ENCODE measurements at regions not wholly inside any gene's neighbourhood (a gene's known extent, or its start where the extent isn't known, plus 50 kb on each side); places are given as distances from the start of the nearest gene placed in this dataset.

DNA sequence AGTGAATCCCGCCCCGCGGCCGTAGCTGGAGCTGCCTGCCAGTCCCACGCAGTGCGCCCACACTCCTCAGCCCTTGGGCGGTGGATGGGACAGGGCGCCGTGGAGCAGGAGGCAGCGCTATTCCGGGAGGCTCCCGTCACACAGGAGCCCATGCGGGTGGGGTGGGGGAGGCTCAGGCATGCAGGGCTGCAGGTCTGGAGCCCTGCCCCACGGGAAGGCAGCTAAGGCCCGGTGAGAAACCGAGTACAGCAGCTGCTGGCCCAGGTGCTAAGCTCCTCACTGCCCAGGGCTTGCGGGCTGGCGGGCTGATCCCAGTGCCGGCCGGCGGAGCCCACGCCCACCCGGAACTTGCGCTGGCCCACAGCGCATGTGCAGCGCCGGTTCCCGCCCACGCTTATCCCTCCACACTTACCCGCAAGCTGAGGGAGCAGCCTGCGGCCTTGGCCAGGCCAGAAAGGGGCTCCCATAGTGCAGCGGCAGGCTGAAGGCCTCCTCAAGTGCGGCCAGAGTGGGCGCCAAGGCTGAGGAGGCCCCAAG, 1152.8 kb upstream of the CELF4 start:
- no peak for DNase-seq (ENCODE audit: extremely low read depth, insufficient read length)
- TF ChIP-seq CTCF (IDR thresholded peaks at IDR 0.05; ENCODE audit: insufficient read depth, low read length, poor library complexity, severe bottlenecking) = no peak
- Histone ChIP-seq H3K36me3 (ENCODE audit: control insufficient read depth, insufficient read depth, low read length) (no peaks in the 10 kb centered on the region), H3K4me3 (replicated peaks; ENCODE audit: low read depth, low read length) (no peak overlapping the region), H3K27me3 (replicated peaks; ENCODE audit: control insufficient read depth, insufficient read depth, low read length) (no peaks in the 10 kb centered on the region)

- Histone ChIP-seq H3K27me3 (replicated peaks; ENCODE audit: control insufficient read depth, insufficient read depth, low read length) (no peaks in the 10 kb centered on the region), H3K36me3 (ENCODE audit: control insufficient read depth, insufficient read depth, low read length) (no peaks in the 10 kb centered on the region), H3K4me3 (replicated peaks; ENCODE audit: low read depth, low read length) (no peak overlapping the region)
- TF ChIP-seq CTCF (IDR thresholded peaks at IDR 0.05; ENCODE audit: insufficient read depth, low read length, poor library complexity, severe bottlenecking) = no peak
- no peak for DNase-seq (ENCODE audit: extremely low read depth, insufficient read length)
Measured at GRCh38 chr18:38709122-38709521, 1143.5 kb upstream of the CELF4 start.

GRCh38 chr18:38706373-38706772, 1140.8 kb upstream of the CELF4 start:
- Histone ChIP-seq H3K27me3 (replicated peaks; ENCODE audit: control insufficient read depth, insufficient read depth, low read length) (no peaks in the 10 kb centered on the region), H3K4me3 (replicated peaks; ENCODE audit: low read depth, low read length) (no peak overlapping the region), H3K36me3 (ENCODE audit: control insufficient read depth, insufficient read depth, low read length) (no peaks in the 10 kb centered on the region)
- DNase-seq (ENCODE audit: extremely low read depth, insufficient read length) = no peak
- TF ChIP-seq CTCF (IDR thresholded peaks at IDR 0.05; ENCODE audit: insufficient read depth, low read length, poor library complexity, severe bottlenecking) = no peak

DNA sequence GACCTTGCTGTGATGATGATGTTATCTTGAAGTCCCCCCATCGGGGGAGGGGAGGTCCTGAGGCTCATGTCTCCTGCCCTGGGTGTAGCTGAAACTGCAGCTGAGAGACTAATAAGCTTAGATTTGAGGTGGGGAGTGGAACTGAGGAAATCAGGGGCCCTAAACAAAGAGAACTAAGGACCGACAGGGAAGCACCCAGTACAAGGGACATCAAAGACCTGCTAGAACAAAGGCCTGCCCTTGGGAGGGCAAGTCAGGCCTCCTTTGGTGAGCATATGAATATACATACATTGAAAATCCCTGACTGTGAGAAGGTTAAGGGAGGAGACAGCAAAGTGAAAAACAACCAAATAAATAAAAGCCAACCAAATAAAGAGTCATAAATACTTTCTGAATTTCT, 1132.5 kb upstream of the CELF4 start:
- Histone ChIP-seq H3K4me3 (replicated peaks; ENCODE audit: low read depth, low read length) (no peak overlapping the region), H3K27me3 (replicated peaks; ENCODE audit: control insufficient read depth, insufficient read depth, low read length) (no peaks in the 10 kb centered on the region), H3K36me3 (ENCODE audit: control insufficient read depth, insufficient read depth, low read length) (no peaks in the 10 kb centered on the region)
- no peak for DNase-seq (ENCODE audit: extremely low read depth, insufficient read length)
- TF ChIP-seq CTCF (IDR thresholded peaks at IDR 0.05; ENCODE audit: insufficient read depth, low read length, poor library complexity, severe bottlenecking) = no peak

DNA sequence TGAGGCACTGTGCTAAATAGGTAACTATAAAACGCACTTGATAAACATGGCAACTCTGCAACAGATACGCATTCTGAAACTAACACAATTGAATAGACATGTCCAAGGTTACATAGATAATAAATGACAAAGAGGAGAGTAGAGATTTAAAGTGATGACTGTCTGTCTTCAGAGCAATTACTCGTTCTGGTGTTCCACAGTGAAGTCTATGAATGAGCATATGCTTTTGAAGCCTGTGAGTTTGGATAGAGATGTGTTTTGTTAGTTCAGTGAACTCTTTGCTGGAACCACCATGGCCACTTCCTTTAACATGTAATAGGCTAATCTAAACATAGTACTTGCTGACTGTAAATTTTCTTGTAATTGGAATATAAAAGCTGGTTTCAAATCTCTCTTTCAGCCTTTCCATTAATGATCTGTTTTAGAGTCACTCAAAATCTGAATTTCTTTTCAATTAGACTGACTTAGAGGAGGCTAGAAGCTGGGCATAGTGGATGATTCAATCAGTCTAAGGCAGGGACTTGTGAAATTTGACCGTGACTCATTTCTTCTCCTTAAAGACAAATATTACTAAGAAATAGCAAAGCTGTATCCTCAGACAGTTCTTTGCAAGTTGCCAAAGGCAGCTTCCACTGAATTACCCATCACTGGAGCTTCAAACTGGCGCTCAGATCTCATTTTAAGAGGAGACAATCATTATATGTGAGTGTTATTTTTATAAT, 1130.1 kb upstream of the CELF4 start:
- Histone ChIP-seq H3K36me3 (ENCODE audit: control insufficient read depth, insufficient read depth, low read length) (no peaks in the 10 kb centered on the region), H3K4me3 (replicated peaks; ENCODE audit: low read depth, low read length) (no peak overlapping the region), H3K27me3 (replicated peaks; ENCODE audit: control insufficient read depth, insufficient read depth, low read length) (no peaks in the 10 kb centered on the region)
- DNase-seq (ENCODE audit: extremely low read depth, insufficient read length) = no peak
- no peak for TF ChIP-seq CTCF (IDR thresholded peaks at IDR 0.05; ENCODE audit: insufficient read depth, low read length, poor library complexity, severe bottlenecking)

Measured in GM06990 (cell line).